Fibroblast of skin of left biceps (primary cell): ENCODE measurements at regions not wholly inside any gene's neighbourhood (a gene's known extent, or its start where the extent isn't known, plus 50 kb on each side); places are given as distances from the start of the nearest gene placed in this dataset.

Source experiments
- DNase-seq, 2 experiments: peaks; one replicate each; pipeline ENCODE4 v3.0.0-alpha.2; 2013; ENCODE audit warnings: low read depth in 2 of 2

GRCh38 chr11:19595840-19596751 lies 116.5 kb upstream of the NAV2 start:
- peak; percentile 79 to 87 for DNase-seq

GRCh38 chr11:19595499-19595839 lies 117.2 kb upstream of the NAV2 start:
- DNase-seq = no peak

- DNase-seq = no peak
Observed at GRCh38 chr11:19594326-19594725, 118.3 kb upstream of the NAV2 start.

- DNase-seq = no peak
Observed at GRCh38 chr11:19592842-19593241, 119.8 kb upstream of the NAV2 start.

- no peak for DNase-seq
Observed at GRCh38 chr11:19589567-19590260, 122.9 kb upstream of the NAV2 start.

GRCh38 chr11:19587979-19588378 lies 124.7 kb upstream of the NAV2 start:
- DNase-seq = no peak

GRCh38 chr11:19580646-19581045 lies 132.0 kb upstream of the NAV2 start:
- DNase-seq = peak in 1 of 2 experiments; percentile 54

GRCh38 chr11:19579957-19580356 lies 132.7 kb upstream of the NAV2 start:
- no peak for DNase-seq

GRCh38 chr11:19578871-19579270 lies 133.8 kb upstream of the NAV2 start:
- no peak for DNase-seq

GRCh38 chr11:19577976-19578619 lies 134.5 kb upstream of the NAV2 start:
- DNase-seq = peak; percentile 83 to 85

- no peak for DNase-seq
Observed at GRCh38 chr11:19577391-19577975, 135.2 kb upstream of the NAV2 start.

GRCh38 chr11:19576903-19577302 lies 135.7 kb upstream of the NAV2 start:
- DNase-seq = no peak

- DNase-seq = no peak
Observed at GRCh38 chr11:19576054-19576453, 136.6 kb upstream of the NAV2 start.

GRCh38 chr11:19574916-19575315 lies 137.7 kb upstream of the NAV2 start:
- DNase-seq = no peak

- DNase-seq = no peak
Observed at GRCh38 chr11:19573666-19574065, 139.0 kb upstream of the NAV2 start.

GRCh38 chr11:19571906-19572305 lies 140.7 kb upstream of the NAV2 start:
- no peak for DNase-seq

GRCh38 chr11:19570889-19571288 lies 141.7 kb upstream of the NAV2 start:
- no peak for DNase-seq

GRCh38 chr11:19567996-19568395 lies 144.6 kb upstream of the NAV2 start:
- no peak for DNase-seq

GRCh38 chr11:19566583-19567379 lies 145.9 kb upstream of the NAV2 start:
- no peak for DNase-seq

- DNase-seq = no peak
Observed at GRCh38 chr11:19565639-19566038, 147.0 kb upstream of the NAV2 start.

- DNase-seq = no peak
Observed at GRCh38 chr11:19562156-19562555, 150.5 kb upstream of the NAV2 start.
